ENCODE measurements at regions not wholly inside any gene's neighbourhood (a gene's known extent, or its start where the extent isn't known, plus 50 kb on each side); places are given as distances from the start of the nearest gene placed in this dataset.

DNA sequence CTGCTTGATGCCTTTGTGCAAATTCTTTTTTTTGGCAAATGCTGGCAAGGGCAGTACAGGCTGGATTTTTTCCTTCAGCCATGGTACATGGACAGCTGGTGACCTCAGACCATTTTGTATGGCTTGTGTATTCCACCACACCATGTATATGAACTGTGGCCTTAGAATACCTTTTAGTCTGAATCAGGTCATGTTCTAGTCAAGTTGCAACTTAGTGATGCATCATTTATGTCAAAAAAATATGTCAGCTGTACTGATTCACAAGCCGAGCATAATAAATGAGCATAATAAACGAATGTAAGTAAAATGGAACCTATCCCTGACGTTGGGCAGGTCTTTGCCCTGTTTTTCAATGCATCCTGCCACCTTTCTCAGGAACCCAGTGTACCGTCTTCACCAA lies 219.7 kb upstream of the RUNX1 start:
- TF ChIP-seq, protein P1, sequence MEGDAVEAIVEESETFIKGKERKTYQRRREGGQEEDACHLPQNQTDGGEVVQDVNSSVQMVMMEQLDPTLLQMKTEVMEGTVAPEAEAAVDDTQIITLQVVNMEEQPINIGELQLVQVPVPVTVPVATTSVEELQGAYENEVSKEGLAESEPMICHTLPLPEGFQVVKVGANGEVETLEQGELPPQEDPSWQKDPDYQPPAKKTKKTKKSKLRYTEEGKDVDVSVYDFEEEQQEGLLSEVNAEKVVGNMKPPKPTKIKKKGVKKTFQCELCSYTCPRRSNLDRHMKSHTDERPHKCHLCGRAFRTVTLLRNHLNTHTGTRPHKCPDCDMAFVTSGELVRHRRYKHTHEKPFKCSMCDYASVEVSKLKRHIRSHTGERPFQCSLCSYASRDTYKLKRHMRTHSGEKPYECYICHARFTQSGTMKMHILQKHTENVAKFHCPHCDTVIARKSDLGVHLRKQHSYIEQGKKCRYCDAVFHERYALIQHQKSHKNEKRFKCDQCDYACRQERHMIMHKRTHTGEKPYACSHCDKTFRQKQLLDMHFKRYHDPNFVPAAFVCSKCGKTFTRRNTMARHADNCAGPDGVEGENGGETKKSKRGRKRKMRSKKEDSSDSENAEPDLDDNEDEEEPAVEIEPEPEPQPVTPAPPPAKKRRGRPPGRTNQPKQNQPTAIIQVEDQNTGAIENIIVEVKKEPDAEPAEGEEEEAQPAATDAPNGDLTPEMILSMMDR (IDR thresholded peaks at IDR 0.05; ENCODE audit: borderline replicate concordance), result no peak
- Histone ChIP-seq H3K27me3 (ENCODE audit: low read depth) (peaks cover 16% of the 10 kb centered on the region), H3K36me3 (no peaks in the 10 kb centered on the region), H3K4me1 (no peaks in the 10 kb centered on the region), H3K4me3 (no peak overlapping the region), H3K9me3 (replicated peaks) (no peaks in the 10 kb centered on the region), H3K27ac (replicated peaks) (no peak overlapping the region)
- no peak for DNase-seq
- intact Hi-C loops (cut with micrococcal nuclease), result no loop called here

DNA sequence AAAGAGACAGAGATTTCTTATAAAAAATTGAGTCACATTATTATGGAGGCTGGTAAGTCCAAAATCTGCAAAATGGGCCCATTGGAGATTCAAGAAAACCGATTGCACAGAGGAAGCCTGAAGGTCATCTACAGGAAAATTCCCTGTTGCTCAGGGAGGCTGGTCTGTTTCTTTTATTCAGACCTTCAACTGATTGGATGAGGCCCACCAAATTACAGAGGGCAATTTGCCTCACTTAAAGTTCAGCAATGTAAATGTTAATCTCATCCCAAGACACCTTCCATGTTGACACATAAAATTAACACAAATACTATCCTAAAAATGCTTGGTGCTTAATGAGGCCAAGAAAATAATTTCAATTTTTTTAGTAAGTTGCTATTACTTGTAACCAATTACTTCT lies 219.2 kb upstream of the RUNX1 start:
- intact Hi-C loops (cut with micrococcal nuclease), result no loop called here
- H3K27ac ChIP-seq (replicated peaks), result no peak overlapping the region
- no peak overlapping the region for H3K4me3 ChIP-seq
- H3K36me3 ChIP-seq, result no peaks in the 10 kb centered on the region
- no peaks in the 10 kb centered on the region for H3K9me3 ChIP-seq (replicated peaks)
- no peak for DNase-seq
- TF ChIP-seq, protein P1 (IDR thresholded peaks at IDR 0.05; ENCODE audit: borderline replicate concordance), result no peak
- peaks cover 16% of the 10 kb centered on the region for H3K27me3 ChIP-seq (ENCODE audit: low read depth)
- H3K4me1 ChIP-seq, result no peaks in the 10 kb centered on the region

DNA sequence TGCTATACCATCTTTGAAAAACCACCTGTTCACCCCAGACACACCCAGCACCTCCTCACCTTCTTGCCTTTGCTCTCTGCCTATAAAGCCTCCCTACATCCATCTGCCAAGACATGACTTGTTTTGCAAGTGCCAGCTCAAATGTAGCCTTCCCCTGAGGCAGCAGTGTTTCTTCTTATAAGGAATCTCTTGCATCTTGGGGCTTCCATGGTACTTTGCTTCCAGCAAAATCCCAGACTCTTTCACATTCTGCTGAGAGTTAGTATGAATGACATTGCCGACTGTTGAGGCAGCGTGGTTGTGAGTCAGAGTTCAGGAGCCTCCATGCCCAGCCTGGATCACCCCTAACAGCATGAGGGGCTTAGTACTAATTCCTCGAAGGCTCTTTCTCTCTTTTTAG lies 217.4 kb upstream of the RUNX1 start:
- peaks cover 16% of the 10 kb centered on the region for H3K27me3 ChIP-seq (ENCODE audit: low read depth)
- intact Hi-C loops (cut with micrococcal nuclease), result no loop called here
- H3K36me3 ChIP-seq, result no peaks in the 10 kb centered on the region
- H3K9me3 ChIP-seq (replicated peaks), result no peaks in the 10 kb centered on the region
- no peak overlapping the region for H3K4me3 ChIP-seq
- DNase-seq, result no peak
- H3K4me1 ChIP-seq, result no peaks in the 10 kb centered on the region
- no peak overlapping the region for H3K27ac ChIP-seq (replicated peaks)
- TF ChIP-seq, protein P1 (IDR thresholded peaks at IDR 0.05; ENCODE audit: borderline replicate concordance), result no peak

DNA sequence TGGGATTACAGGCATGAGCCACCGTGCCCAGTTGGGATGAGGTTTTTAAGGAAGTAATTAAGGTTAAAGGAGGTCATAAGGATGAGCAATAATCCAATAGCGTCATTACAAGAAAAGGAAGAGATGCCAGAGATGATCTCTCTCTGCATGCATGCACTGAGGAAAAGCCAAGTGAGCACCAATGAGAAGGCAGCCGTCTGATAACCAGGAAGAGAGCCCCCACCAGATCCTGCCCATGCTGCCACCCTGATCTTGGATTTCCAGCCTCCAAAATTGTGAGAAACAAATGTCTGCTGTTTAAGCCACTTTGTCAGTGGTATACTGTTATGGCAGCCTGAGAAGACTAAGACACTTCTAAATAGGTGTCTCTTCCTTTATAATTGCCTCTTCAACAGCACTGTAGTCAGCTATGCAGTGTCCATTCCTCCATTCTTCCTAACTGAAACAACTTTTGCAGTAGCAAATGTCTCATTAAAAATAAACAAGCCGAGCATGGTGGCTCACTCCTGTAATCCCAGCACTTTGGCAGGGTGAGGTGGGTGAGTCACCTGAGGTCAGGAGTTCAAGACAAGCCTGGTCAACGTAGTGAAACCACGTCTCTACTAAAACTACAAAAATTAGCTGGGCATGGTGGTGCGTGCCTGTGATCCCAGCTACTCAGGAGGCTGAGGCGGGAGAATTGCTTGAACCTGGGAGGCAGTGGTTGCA lies 216.2 kb upstream of the RUNX1 start:
- no peak for DNase-seq
- H3K27me3 ChIP-seq (ENCODE audit: low read depth), result peaks cover 16% of the 10 kb centered on the region
- no peaks in the 10 kb centered on the region for H3K4me1 ChIP-seq
- TF ChIP-seq, protein P1 (IDR thresholded peaks at IDR 0.05; ENCODE audit: borderline replicate concordance), result no peak
- H3K4me3 ChIP-seq, result no peak overlapping the region
- H3K9me3 ChIP-seq (replicated peaks), result peaks cover 11% of the 10 kb centered on the region
- no peak overlapping the region for H3K27ac ChIP-seq (replicated peaks)
- H3K36me3 ChIP-seq, result no peaks in the 10 kb centered on the region
- intact Hi-C loops (cut with micrococcal nuclease), result no loop called here

DNA sequence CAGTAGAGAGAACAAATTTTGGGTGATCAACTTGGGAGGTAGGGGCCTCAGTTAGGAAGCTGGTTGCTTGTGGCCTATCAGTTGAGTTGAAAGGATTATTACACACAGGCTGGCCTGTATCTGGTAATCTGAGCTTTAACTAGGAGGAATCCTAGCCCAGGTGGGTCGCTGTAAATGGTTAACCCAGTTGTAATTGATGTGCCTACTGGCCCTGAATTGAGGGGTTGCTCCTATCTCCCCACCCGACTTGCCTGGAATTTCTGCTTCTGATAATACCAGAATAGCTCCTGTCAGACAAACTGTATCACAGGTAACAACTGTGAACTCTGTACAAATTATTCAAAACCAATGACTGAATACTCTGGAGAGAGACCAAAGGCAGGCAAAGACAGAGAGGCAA lies 210.4 kb upstream of the RUNX1 start:
- Histone ChIP-seq H3K4me3 (no peak overlapping the region), H3K4me1 (peaks cover 21% of the 10 kb centered on the region), H3K9me3 (replicated peaks) (peaks cover 13% of the 10 kb centered on the region), H3K27me3 (ENCODE audit: low read depth) (no peaks in the 10 kb centered on the region), H3K27ac (replicated peaks) (no peak overlapping the region), H3K36me3 (no peaks in the 10 kb centered on the region)
- intact Hi-C loops (cut with micrococcal nuclease), result no loop called here
- TF ChIP-seq, protein P1 (IDR thresholded peaks at IDR 0.05; ENCODE audit: borderline replicate concordance), result no peak
- DNase-seq, result no peak

Data from left ventricle myocardium inferior (tissue), 1 donor.